Urothelium cell line (cell line): ENCODE measurements at regions not wholly inside any gene's neighbourhood (a gene's known extent, or its start where the extent isn't known, plus 50 kb on each side); places are given as distances from the start of the nearest gene placed in this dataset.

Source experiments
- DNase-seq: peaks from one replicate; pipeline ENCODE4 v3.0.0; 2011; ENCODE audit warnings: low spot score, mixed read lengths
- FAIRE-seq: peaks from 2 replicates; lab custom pipeline; 2011; peaks lifted over from hg19 to GRCh38; lab: Jason Lieb, UNC

GRCh38 chr9:17846948-17847655 lies 268.2 kb downstream of the SH3GL2 start:
- DNase-seq (no peak), FAIRE-seq (no peak)

- FAIRE-seq (no peak), DNase-seq (no peak)
These were observed 269.0 kb downstream of the SH3GL2 start for GRCh38 chr9:17847908-17848307.

GRCh38 chr9:17852108-17852507 lies 273.2 kb downstream of the SH3GL2 start:
- no peak for DNase-seq
- FAIRE-seq = no peak

GRCh38 chr9:17854487-17854886 lies 275.6 kb downstream of the SH3GL2 start:
- no peak for DNase-seq
- no peak for FAIRE-seq

GRCh38 chr9:17856995-17857394 lies 278.1 kb downstream of the SH3GL2 start:
- FAIRE-seq = no peak
- no peak for DNase-seq

- DNase-seq (no peak), FAIRE-seq (no peak)
These were observed 280.4 kb downstream of the SH3GL2 start for GRCh38 chr9:17859228-17859627.

- DNase-seq = no peak
- no peak for FAIRE-seq
These were observed 281.1 kb downstream of the SH3GL2 start for GRCh38 chr9:17859987-17860386.

GRCh38 chr9:17862101-17862500 lies 283.2 kb downstream of the SH3GL2 start:
- FAIRE-seq (no peak), DNase-seq (no peak)

- no peak for DNase-seq
- FAIRE-seq = no peak
These were observed 283.8 kb downstream of the SH3GL2 start for GRCh38 chr9:17862629-17863028.

- FAIRE-seq (no peak), DNase-seq (no peak)
These were observed 284.5 kb downstream of the SH3GL2 start for GRCh38 chr9:17863213-17863883.

- no peak for FAIRE-seq
These were observed 285.1 kb downstream of the SH3GL2 start for GRCh38 chr9:17863924-17864323.

GRCh38 chr9:17864951-17865350 lies 286.1 kb downstream of the SH3GL2 start:
- FAIRE-seq = no peak
- no peak for DNase-seq

More at GRCh38 chr9:17863924-17864323, 285.1 kb downstream of the SH3GL2 start:
- no peak for DNase-seq

- no peak for DNase-seq
- FAIRE-seq = no peak
These were observed 287.0 kb downstream of the SH3GL2 start for GRCh38 chr9:17865881-17866280.

- FAIRE-seq = no peak
- DNase-seq = no peak
These were observed 291.9 kb downstream of the SH3GL2 start for GRCh38 chr9:17870722-17871121.

GRCh38 chr9:17871213-17871890 lies 292.5 kb downstream of the SH3GL2 start:
- no peak for FAIRE-seq

GRCh38 chr9:17875886-17876285 lies 297.0 kb downstream of the SH3GL2 start:
- FAIRE-seq = no peak
- no peak for DNase-seq

More at GRCh38 chr9:17871213-17871890, 292.5 kb downstream of the SH3GL2 start:
- DNase-seq = no peak

- FAIRE-seq (no peak), DNase-seq (no peak)
These were observed 297.8 kb downstream of the SH3GL2 start for GRCh38 chr9:17876687-17877086.

- FAIRE-seq = no peak
These were observed 300.0 kb downstream of the SH3GL2 start for GRCh38 chr9:17878810-17879370.

GRCh38 chr9:17881371-17881770 lies 302.5 kb downstream of the SH3GL2 start:
- no peak for FAIRE-seq

More at GRCh38 chr9:17878810-17879370, 300.0 kb downstream of the SH3GL2 start:
- no peak for DNase-seq

GRCh38 chr9:17882688-17883594 lies 304.1 kb downstream of the SH3GL2 start:
- FAIRE-seq (no peak), DNase-seq (no peak)

More at GRCh38 chr9:17881371-17881770, 302.5 kb downstream of the SH3GL2 start:
- DNase-seq = no peak
